GM18873 (cell line): ENCODE measurements at regions not wholly inside any gene's neighbourhood (a gene's known extent, or its start where the extent isn't known, plus 50 kb on each side); places are given as distances from the start of the nearest gene placed in this dataset.

Source experiments
- ATAC-seq: cut with Tn5 transposase; IDR thresholded peaks from one replicate; pipeline ENCODE4 v1.9.1; 2021; ENCODE audit warnings: mild to moderate bottlenecking, moderate library complexity, moderate number of reproducible peaks; ENCODE audit not compliant: unreplicated experiment, low FRiP score

GRCh38 chr4:19807505-19807904, 444.2 kb upstream of the SLIT2 start:
- ATAC-seq, result no peak

- ATAC-seq, result no peak
Observed at GRCh38 chr4:19806865-19807264, 444.8 kb upstream of the SLIT2 start.

GRCh38 chr4:19803406-19803805, 448.3 kb upstream of the SLIT2 start:
- no peak for ATAC-seq

- no peak for ATAC-seq
Observed at GRCh38 chr4:19793831-19794230, 457.9 kb upstream of the SLIT2 start.

GRCh38 chr4:19791422-19792123, 460.1 kb upstream of the SLIT2 start:
- no peak for ATAC-seq

GRCh38 chr4:19786616-19787015, 465.1 kb upstream of the SLIT2 start:
- ATAC-seq, result no peak

GRCh38 chr4:19783667-19784223, 468.0 kb upstream of the SLIT2 start:
- ATAC-seq, result no peak

- no peak for ATAC-seq
Observed at GRCh38 chr4:19780871-19781270, 470.8 kb upstream of the SLIT2 start.

- ATAC-seq, result no peak
Observed at GRCh38 chr4:19776929-19777328, 474.8 kb upstream of the SLIT2 start.

- no peak for ATAC-seq
Observed at GRCh38 chr4:19776021-19776459, 475.7 kb upstream of the SLIT2 start.

GRCh38 chr4:19774690-19775256, 476.9 kb upstream of the SLIT2 start:
- no peak for ATAC-seq

GRCh38 chr4:19772581-19772980, 479.1 kb upstream of the SLIT2 start:
- no peak for ATAC-seq

GRCh38 chr4:19756661-19757060, 495.0 kb upstream of the SLIT2 start:
- ATAC-seq, result no peak

- no peak for ATAC-seq
Observed at GRCh38 chr4:19752599-19752998, 499.1 kb upstream of the SLIT2 start.

GRCh38 chr4:19748519-19749479, 502.9 kb upstream of the SLIT2 start:
- ATAC-seq, result no peak

- ATAC-seq, result no peak
Observed at GRCh38 chr4:19746377-19746776, 505.3 kb upstream of the SLIT2 start.

- no peak for ATAC-seq
Observed at GRCh38 chr4:19743115-19743638, 508.5 kb upstream of the SLIT2 start.

- ATAC-seq, result no peak
Observed at GRCh38 chr4:19739101-19739651, 512.5 kb upstream of the SLIT2 start.

GRCh38 chr4:19736968-19737756, 514.5 kb upstream of the SLIT2 start:
- ATAC-seq, result no peak

GRCh38 chr4:19735012-19735411, 516.7 kb upstream of the SLIT2 start:
- ATAC-seq, result no peak
